T-helper 17 cell (primary cell): ENCODE measurements at regions not wholly inside any gene's neighbourhood (a gene's known extent, or its start where the extent isn't known, plus 50 kb on each side); places are given as distances from the start of the nearest gene placed in this dataset.

ENCODE experiments used
- ATAC-seq: fragments of 150-1000 bp; cut with Tn5 transposase; 2 replicates; pipeline ENCODE4 v1.10.0; 2021; ENCODE audit warnings: mild to moderate bottlenecking, moderate library complexity
- DNase-seq, 3 donors: peaks; one replicate each; pipeline versions ENCODE4 v3.0.0 to v3.0.0-alpha.2; 2020 to 2021
- H3K9me3 ChIP-seq: one replicate; pipeline ENCODE4 v1.7.0; 2013; ENCODE audit warnings: low read length, mild to moderate bottlenecking; ENCODE audit not compliant: control insufficient read depth, poor library complexity, severe bottlenecking
- H3K27ac Mint-ChIP-seq: one replicate; pipeline ENCODE4 v1.8.0; 2022; ENCODE audit warnings: mild to moderate bottlenecking, moderate library complexity, mixed read lengths
- H3K27me3 Mint-ChIP-seq: one replicate; pipeline ENCODE4 v1.8.0; 2022; ENCODE audit warnings: mixed read lengths
- H3K36me3 Mint-ChIP-seq: one replicate; pipeline ENCODE4 v1.8.0; 2022; ENCODE audit warnings: low read depth, mixed read lengths
- H3K4me1 Mint-ChIP-seq: one replicate; pipeline ENCODE4 v1.8.0; 2022; ENCODE audit warnings: mild to moderate bottlenecking, mixed read lengths
- H3K4me3 Mint-ChIP-seq: one replicate; pipeline ENCODE4 v1.8.0; 2022; ENCODE audit warnings: mild to moderate bottlenecking, moderate library complexity, mixed read lengths

DNA sequence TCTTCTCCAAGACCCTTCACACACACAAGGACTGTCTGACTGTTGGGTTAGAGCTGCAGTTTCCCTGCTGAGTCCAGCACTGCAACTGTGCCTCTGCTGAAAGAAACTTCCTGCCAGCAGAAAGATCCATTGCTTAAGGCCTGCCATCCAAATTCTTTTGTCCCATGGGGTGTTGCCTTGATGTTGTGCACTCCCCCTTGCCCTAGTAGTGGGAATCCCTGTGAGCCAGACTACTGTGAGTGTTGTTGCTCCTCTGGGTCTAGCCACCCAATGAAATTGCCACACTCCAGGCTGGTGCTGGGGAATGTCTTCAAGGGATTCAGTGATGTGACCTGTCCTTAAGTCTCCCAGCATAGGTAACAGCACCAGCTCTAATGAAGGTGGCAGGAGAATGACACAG lies 166.6 kb upstream of the PDE3A start:
- Mint-ChIP-seq H3K4me3 (no peak overlapping the region), H3K36me3 (no peaks in the 10 kb centered on the region), H3K4me1 (no peaks in the 10 kb centered on the region), H3K27me3 (no peaks in the 10 kb centered on the region), H3K27ac (no peak overlapping the region)
- ATAC-seq (no peak), DNase-seq (no peak)
- no peaks in the 10 kb centered on the region for H3K9me3 ChIP-seq

DNA sequence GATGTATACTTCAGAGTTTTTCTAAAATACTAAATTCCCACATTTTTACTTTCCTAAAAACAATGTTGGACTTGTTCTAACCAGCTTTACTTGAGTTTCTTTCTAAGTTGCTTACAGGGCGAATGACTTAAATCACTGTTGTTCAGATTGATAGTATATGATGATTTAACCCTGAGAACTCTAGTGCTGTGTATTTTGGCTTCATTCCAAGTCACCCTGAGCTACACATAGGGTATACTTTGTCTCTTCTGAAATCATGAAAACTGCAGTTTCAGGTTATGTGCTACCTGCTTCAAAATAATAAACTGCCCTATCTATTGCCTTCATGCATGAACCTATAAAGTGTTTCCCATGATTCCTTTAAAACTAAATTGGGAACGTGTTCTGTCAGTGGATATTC lies 162.5 kb upstream of the PDE3A start:
- ATAC-seq: no peak
- Mint-ChIP-seq H3K4me1 (no peaks in the 10 kb centered on the region), H3K27ac (no peak overlapping the region), H3K36me3 (no peaks in the 10 kb centered on the region), H3K4me3 (no peak overlapping the region), H3K27me3 (no peaks in the 10 kb centered on the region)
- no peaks in the 10 kb centered on the region for H3K9me3 ChIP-seq
- no peak for DNase-seq

DNA sequence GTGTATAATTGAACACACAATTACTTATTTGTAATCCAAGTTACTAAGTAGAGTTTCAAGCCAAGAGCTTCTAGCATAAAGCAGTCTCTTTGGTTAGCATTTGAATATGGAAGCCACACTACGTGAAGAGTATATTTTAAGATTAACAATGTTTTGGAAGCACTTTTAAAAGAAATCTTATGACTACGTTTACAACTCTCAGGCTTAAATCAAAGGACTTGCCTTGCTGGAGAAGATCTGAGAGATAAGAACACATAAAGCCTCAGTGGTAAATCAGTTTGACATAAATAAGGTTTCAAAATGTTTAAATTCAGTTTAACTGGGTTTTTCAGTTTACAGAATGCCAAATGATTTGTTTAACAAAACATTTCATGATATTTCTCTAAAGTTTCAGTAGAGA lies 161.9 kb upstream of the PDE3A start:
- Mint-ChIP-seq H3K4me1 (no peaks in the 10 kb centered on the region), H3K4me3 (no peak overlapping the region), H3K27me3 (no peaks in the 10 kb centered on the region), H3K27ac (no peak overlapping the region), H3K36me3 (no peaks in the 10 kb centered on the region)
- no peak for DNase-seq
- no peaks in the 10 kb centered on the region for H3K9me3 ChIP-seq
- ATAC-seq: no peak

DNA sequence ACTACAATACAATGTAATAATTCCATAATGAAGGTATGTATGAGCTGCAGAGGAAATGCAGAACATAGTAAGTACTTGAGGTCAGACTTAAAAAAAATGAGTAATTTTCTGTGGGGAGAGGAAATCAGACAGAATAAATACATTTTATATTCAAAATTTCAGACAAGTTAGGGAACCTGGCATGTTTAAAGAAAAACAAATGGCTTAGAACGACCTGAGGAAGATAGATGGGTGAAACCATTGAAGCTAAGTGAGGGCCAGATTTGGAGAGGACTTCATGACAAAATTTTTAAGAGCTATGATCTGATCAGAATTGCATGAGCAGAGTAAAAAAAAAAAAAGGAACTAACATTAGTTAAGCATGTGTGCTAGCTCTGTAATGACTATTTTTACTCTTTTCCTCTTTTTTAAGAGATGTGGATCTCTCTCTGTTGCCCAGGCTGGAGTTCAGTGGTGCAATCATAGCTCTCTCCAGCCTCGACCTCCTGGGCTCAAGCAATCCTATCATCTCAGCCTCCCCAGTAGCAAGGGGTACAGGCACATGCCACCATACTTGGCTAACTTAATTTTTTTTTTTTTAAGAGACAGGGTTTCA lies 157.6 kb upstream of the PDE3A start:
- no peaks in the 10 kb centered on the region for H3K9me3 ChIP-seq
- Mint-ChIP-seq H3K27ac (no peak overlapping the region), H3K27me3 (no peaks in the 10 kb centered on the region), H3K4me1 (no peaks in the 10 kb centered on the region), H3K36me3 (no peaks in the 10 kb centered on the region), H3K4me3 (no peak overlapping the region)
- ATAC-seq: no peak
- no peak for DNase-seq

DNA sequence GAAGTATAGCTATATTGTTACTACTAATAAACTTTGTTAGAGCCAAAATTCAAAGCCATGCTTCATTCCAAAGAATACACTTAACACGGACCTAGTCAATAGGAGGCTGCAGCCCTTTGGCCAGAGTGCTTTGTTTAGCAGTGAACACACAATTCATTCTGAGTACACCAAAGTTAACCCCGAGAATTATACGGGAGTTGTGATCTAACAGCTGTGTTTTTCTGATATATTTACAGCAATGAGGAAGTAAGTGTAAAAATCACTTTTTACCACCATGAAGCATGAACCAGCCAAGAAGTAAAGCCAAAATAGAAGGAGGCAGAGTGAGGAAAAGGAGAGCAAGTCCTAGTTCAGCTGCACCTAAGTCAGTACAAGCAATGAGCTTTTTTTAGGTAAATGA lies 156.8 kb upstream of the PDE3A start:
- H3K27me3 Mint-ChIP-seq: no peaks in the 10 kb centered on the region
- no peak overlapping the region for H3K27ac Mint-ChIP-seq
- ATAC-seq (no peak), DNase-seq (no peak)
- H3K4me3 Mint-ChIP-seq: no peak overlapping the region
- H3K9me3 ChIP-seq: no peaks in the 10 kb centered on the region
- H3K36me3 Mint-ChIP-seq: no peaks in the 10 kb centered on the region
- no peaks in the 10 kb centered on the region for H3K4me1 Mint-ChIP-seq

DNA sequence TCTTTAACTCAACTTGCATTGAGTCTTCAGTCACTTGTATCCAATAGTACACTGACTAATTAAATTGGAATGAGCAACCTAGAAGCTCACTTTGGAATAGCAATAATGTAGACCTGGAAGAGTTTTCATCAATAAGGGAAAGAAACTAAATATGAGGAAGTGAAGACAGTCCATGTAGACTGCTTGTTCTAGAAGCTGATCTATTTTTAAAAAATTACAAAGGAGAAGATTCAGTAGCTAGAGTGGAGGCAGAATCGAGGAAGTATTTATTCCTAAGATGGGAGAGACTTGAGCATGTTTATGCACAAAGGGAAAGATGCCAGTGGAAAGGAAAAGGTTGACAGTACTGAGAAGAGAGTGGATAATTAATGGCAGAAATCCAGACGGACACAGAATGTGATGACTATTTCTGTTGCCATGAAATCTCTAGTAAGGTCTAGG lies 156.3 kb upstream of the PDE3A start:
- no peaks in the 10 kb centered on the region for H3K4me1 Mint-ChIP-seq
- ATAC-seq (no peak), DNase-seq (no peak)
- H3K27ac Mint-ChIP-seq: no peak overlapping the region
- no peak overlapping the region for H3K4me3 Mint-ChIP-seq
- H3K9me3 ChIP-seq: no peaks in the 10 kb centered on the region
- H3K36me3 Mint-ChIP-seq: no peaks in the 10 kb centered on the region
- no peaks in the 10 kb centered on the region for H3K27me3 Mint-ChIP-seq

DNA sequence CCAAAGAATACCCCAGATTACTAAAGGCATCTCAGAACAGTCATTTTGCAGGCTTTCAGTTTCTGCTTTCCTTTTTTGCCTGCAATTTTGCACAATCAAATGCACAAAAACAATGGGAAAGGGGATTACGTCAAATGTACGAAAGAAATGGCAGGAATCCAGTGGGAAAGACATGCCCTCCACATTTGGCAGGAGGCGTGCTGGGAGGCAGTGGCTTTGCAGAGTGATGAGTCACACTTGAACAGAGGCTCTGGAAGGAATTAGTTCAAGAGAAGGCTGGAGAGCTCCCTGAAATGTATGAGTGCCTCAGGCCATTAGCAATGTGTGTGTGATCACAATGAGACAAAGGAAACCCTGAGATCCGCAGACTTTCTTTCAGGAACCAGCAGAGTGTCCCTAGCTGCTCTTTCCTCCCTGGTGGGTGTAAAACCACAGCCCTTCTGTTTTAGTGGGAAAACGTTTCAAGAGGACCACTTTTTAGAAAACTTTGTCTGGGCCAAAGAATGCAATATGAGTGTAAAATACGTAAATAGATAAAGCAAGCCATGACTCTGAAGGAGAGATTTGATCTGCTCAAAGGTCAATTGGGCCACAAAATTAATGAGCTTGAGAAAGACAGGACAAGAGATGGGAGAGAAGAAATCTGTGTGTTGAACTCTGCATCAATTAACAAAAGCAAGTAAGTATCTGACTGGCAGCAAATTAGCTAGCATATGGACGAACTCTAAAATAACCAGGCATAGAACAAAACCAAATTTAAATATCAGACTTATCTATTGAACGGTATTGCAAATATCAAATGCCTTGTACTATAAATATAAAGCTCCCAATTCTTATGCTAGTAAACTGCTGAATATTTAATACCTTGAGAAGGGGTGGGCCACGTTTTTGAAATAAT lies 155.4 kb upstream of the PDE3A start:
- Mint-ChIP-seq H3K4me3 (no peak overlapping the region), H3K27ac (no peak overlapping the region), H3K4me1 (no peaks in the 10 kb centered on the region), H3K27me3 (no peaks in the 10 kb centered on the region), H3K36me3 (no peaks in the 10 kb centered on the region)
- no peaks in the 10 kb centered on the region for H3K9me3 ChIP-seq
- ATAC-seq (no peak), DNase-seq (no peak)

DNA sequence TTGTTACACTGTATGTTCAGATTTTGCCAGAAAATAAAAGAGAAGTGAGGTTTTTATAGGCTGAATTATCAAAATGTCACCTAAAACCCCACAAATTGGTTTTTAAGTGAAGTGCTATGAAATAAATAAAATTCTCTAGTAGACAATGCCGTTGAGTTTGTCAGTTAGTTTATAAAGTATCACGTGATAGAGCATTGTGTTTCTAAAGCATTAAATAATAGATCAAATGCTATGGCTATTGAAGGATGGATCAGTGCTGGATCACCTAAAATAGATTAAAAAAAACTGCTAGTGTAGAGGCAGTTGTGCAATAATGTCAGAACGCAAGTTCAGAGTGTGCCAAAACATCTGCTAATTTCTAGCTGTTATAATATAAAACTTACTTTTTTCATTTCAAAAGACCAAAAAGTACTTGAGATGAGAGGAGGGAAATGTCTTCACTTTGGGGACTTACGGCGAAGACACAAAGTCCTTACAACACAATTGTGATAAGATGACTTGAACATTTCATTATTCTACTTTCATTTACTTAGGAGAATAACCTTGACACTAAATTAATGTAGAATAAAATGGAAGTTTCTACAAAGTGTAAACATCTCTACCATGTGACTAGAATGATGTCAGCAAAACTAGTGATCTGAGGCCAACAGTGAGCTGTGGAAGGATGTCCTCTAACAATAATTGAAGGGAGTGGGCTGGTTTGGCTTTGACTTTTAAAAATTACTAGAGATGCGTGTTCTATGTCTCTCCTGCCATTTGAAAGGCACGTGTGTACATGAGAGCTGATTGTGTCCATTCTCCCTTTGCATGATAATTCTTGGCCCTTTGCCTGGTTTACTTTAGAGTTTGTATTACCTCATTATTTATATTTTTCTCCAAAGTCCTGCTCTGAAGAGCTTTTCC lies 154.4 kb upstream of the PDE3A start:
- Mint-ChIP-seq H3K27ac (no peak overlapping the region), H3K4me3 (no peak overlapping the region), H3K27me3 (no peaks in the 10 kb centered on the region), H3K36me3 (no peaks in the 10 kb centered on the region), H3K4me1 (no peaks in the 10 kb centered on the region)
- no peaks in the 10 kb centered on the region for H3K9me3 ChIP-seq
- ATAC-seq (no peak), DNase-seq (no peak)

DNA sequence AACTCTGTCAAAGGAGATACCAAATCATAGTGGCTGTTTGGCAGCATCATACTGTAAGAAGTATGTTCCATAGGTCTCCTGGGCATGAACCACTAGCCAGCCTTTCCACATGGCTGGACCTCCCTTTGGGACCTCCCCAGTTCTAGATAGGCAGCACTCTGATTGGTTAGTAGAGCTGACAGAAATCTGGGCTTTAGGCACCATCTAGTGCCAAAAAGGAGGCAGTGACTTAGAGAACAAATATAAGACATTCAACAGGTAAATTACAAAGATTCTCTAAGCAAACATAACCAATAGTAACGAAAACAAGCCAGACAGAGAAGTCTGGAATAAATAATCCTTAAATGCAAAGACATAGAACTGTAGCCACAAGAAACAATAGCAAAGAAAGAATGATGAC lies 148.0 kb upstream of the PDE3A start:
- H3K36me3 Mint-ChIP-seq: no peaks in the 10 kb centered on the region

DNA sequence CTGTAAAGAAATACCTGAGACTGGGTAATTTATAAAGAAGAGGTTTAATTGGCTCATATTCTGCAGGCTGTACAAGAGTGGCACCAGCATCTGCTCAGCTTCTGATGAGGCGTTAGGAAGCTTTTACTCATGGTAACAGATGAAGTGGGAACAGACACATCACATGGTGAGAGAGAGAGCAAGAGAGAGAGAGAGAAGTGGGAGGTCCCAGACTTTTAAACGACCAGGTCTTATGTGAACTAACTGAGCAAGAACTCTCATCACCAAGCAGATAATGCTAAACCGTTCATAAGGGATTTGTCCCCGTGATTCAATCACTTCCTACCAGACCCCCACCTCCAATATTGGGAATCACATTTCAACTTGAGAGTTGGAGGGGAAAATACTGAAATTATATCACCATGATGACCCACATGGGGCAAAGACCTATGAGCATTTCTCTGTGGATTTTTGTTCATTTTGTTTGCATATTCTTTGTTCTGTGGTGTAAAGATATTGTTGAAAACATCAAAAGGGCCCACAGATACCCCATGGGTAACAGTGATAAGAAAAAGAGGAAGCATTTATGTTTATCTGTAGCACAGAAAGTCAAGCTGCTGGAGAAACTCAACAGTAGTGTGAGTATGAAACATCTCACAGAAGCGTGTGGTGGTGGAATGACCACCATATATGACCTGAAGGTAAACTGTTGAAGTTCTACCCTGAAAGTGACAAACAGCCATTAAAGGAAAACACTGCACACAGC lies 135.2 kb upstream of the PDE3A start:
- no peak for ATAC-seq
- no peak overlapping the region for H3K27ac Mint-ChIP-seq

More for the DNA sequence above, 148.0 kb upstream of the PDE3A start:
- no peaks in the 10 kb centered on the region for H3K9me3 ChIP-seq
- no peaks in the 10 kb centered on the region for H3K4me1 Mint-ChIP-seq
- ATAC-seq: no peak
- H3K27ac Mint-ChIP-seq: no peak overlapping the region
- no peak overlapping the region for H3K4me3 Mint-ChIP-seq
- no peak for DNase-seq
- no peaks in the 10 kb centered on the region for H3K27me3 Mint-ChIP-seq

DNA sequence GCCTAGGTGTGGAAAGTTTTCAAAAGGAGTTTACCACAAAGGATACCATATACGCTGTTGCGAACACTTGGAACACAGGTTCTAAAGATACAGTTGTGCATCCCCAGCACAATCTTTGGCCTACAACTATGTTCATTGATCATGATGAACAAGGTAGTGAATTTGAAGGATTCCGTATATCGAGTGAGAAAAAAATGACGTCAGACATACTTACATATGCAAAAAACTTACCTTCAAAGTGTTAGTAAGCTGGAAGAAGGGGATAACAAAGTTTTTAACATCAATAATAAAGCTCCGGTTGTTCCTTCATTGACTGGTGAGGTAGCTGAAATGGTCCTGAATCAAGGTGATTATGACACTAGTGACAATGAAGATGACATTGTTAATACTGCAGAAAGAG lies 133.9 kb upstream of the PDE3A start:
- no peaks in the 10 kb centered on the region for H3K27me3 Mint-ChIP-seq
- no peak overlapping the region for H3K27ac Mint-ChIP-seq
- no peaks in the 10 kb centered on the region for H3K9me3 ChIP-seq
- ATAC-seq (no peak), DNase-seq (no peak)
- no peaks in the 10 kb centered on the region for H3K36me3 Mint-ChIP-seq
- H3K4me1 Mint-ChIP-seq: no peaks in the 10 kb centered on the region
- H3K4me3 Mint-ChIP-seq: no peak overlapping the region

More for the DNA sequence above, 135.2 kb upstream of the PDE3A start:
- Mint-ChIP-seq H3K4me1 (no peaks in the 10 kb centered on the region), H3K27me3 (no peaks in the 10 kb centered on the region), H3K36me3 (no peaks in the 10 kb centered on the region), H3K4me3 (no peak overlapping the region)
- H3K9me3 ChIP-seq: no peaks in the 10 kb centered on the region
- DNase-seq: no peak

DNA sequence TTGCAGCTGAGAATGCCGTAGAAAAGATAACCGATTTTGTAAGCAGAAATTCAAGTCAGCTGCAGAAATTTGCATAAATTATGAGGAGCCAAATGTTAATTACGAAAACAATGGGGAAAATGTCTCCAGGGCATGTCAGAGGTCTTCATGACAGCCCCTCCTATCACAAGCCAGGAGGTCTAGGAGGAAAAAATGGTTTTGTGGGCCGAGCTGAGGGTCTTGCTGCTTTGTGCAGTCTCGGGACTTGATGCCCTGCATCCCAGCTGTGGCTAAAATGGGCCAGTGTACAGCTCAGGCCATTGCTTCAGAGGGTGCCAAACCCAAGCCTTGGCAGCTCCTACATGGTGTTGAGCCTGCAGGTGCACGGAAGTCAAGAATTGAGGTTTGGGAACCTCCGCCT lies 131.2 kb upstream of the PDE3A start:
- Mint-ChIP-seq H3K27me3 (no peaks in the 10 kb centered on the region), H3K4me1 (no peaks in the 10 kb centered on the region), H3K27ac (no peak overlapping the region), H3K36me3 (no peaks in the 10 kb centered on the region), H3K4me3 (no peak overlapping the region)
- no peak for ATAC-seq
- no peaks in the 10 kb centered on the region for H3K9me3 ChIP-seq
- DNase-seq: no peak

DNA sequence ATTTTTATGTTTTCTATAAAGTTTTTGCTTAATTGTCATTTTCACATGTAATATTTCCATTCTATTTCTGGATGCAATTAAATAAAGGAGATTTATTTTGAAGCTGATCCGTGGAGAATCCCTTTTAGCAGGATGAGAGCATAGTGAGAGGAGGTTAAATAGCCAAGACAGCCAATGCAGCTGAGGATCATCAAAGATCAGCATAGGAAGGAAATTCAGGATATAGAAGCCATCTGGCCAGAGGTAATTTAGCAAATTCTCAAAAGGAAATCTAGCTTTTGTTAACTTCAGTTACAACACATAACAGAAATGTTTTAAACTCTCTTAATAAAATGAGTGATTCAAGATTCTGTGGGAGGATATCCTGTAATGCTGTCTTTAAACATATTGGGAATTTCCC lies 122.8 kb upstream of the PDE3A start:
- H3K4me3 Mint-ChIP-seq: no peak overlapping the region
- ATAC-seq: no peak
- no peaks in the 10 kb centered on the region for H3K27me3 Mint-ChIP-seq
- H3K27ac Mint-ChIP-seq: no peak overlapping the region
- no peaks in the 10 kb centered on the region for H3K36me3 Mint-ChIP-seq
- no peaks in the 10 kb centered on the region for H3K4me1 Mint-ChIP-seq
- no peak for DNase-seq
- H3K9me3 ChIP-seq: no peaks in the 10 kb centered on the region
